Neural progenitor cell (in vitro differentiated cells): ENCODE measurements at regions not wholly inside any gene's neighbourhood (a gene's known extent, or its start where the extent isn't known, plus 50 kb on each side); places are given as distances from the start of the nearest gene placed in this dataset.

Experiments used
- CTCF ChIP-seq: fragments of 200-600 bp; sonication (generic); IDR thresholded peaks from 2 replicates; pipeline ENCODE4 v1.5.1; 2017; ENCODE audit warnings: antibody characterized with exemption, mild to moderate bottlenecking
- EZH2 ChIP-seq: fragments of 200-600 bp; sonication (generic); IDR thresholded peaks from 2 replicates; pipeline ENCODE4 v1.6.1; 2017; ENCODE audit warnings: antibody characterized with exemption, mild to moderate bottlenecking, moderate library complexity
- EZH2phosphoT487 ChIP-seq: fragments of 200-600 bp; sonication (generic); IDR thresholded peaks from 2 replicates; pipeline ENCODE4 v1.6.1; 2017; ENCODE audit warnings: antibody characterized with exemption

GRCh38 chr6:80610846-80611245 lies 504.4 kb downstream of the BCKDHB start:
- TF ChIP-seq CTCF = no peak
- no peak for TF ChIP-seq EZH2phosphoT487
- TF ChIP-seq EZH2 = no peak
